ENCODE measurements at regions not wholly inside any gene's neighbourhood (a gene's known extent, or its start where the extent isn't known, plus 50 kb on each side); places are given as distances from the start of the nearest gene placed in this dataset.
"Not testable (repeated sequence)": the region's sequence is repeated elsewhere in the genome, so short reads cannot be mapped to it uniquely, and the experiment has no call there.

GRCh38 chr2:2899826-2900225, 477.8 kb downstream of the EIPR1 start:
- DNase-seq (ENCODE audit: extremely low spot score), result no peak
- CTCF ChIA-PET, result interaction anchor here (0.9 to 1.0 kb wide), 2 partner anchors 15 to 21 kb away, joined by 3 read pairs; no protein-coding TSS in a partner anchor
- TF ChIP-seq CTCF (IDR thresholded peaks at IDR 0.05; ENCODE audit: control extremely low read depth, extremely low read depth, low read depth, missing control alignments), result no peak
- POLR2A ChIA-PET, result no interaction called here

- ChIA-PET CTCF (no interaction called here), POLR2A (no interaction called here)
- no peak for TF ChIP-seq CTCF (IDR thresholded peaks at IDR 0.05; ENCODE audit: control extremely low read depth, extremely low read depth, low read depth, missing control alignments)
- no peak for DNase-seq (ENCODE audit: extremely low spot score)
Measured at GRCh38 chr2:2898744-2899143, 478.9 kb downstream of the EIPR1 start.

GRCh38 chr2:2896643-2897042, 481.0 kb downstream of the EIPR1 start:
- POLR2A ChIA-PET, result no interaction called here
- DNase-seq (ENCODE audit: extremely low spot score), result no peak
- no peak for TF ChIP-seq CTCF (IDR thresholded peaks at IDR 0.05; ENCODE audit: control extremely low read depth, extremely low read depth, low read depth, missing control alignments)
- CTCF ChIA-PET, result interaction anchor here (1.0 kb wide), 1 partner anchor 18 kb away, joined by 3 read pairs; no protein-coding TSS in a partner anchor

- POLR2A ChIA-PET, result no interaction called here
- CTCF ChIA-PET, result no interaction called here
- TF ChIP-seq CTCF (IDR thresholded peaks at IDR 0.05; ENCODE audit: control extremely low read depth, extremely low read depth, low read depth, missing control alignments), result no peak
- DNase-seq (ENCODE audit: extremely low spot score), result no peak
Measured at GRCh38 chr2:2896011-2896410, 481.6 kb downstream of the EIPR1 start.

GRCh38 chr2:2894011-2894410, 483.6 kb downstream of the EIPR1 start:
- DNase-seq (ENCODE audit: extremely low spot score); POLR2A ChIA-PET: not testable (repeated sequence)
- CTCF ChIA-PET, result interaction anchor here (1.0 kb wide), 1 partner anchor 15 kb away, joined by 3 read pairs; no protein-coding TSS in a partner anchor

GRCh38 chr2:2892892-2893291, 484.7 kb downstream of the EIPR1 start:
- ChIA-PET CTCF (interaction anchor here (1.2 kb wide), 1 partner anchor 11 kb away, joined by 3 read pairs; no protein-coding TSS in a partner anchor), POLR2A (no interaction called here)
- no peak for DNase-seq (ENCODE audit: extremely low spot score)
- no peak for TF ChIP-seq CTCF (IDR thresholded peaks at IDR 0.05; ENCODE audit: control extremely low read depth, extremely low read depth, low read depth, missing control alignments)

GRCh38 chr2:2892378-2892777, 485.2 kb downstream of the EIPR1 start:
- CTCF ChIA-PET, result interaction anchor here (1.2 kb wide), 1 partner anchor 11 kb away, joined by 3 read pairs; no protein-coding TSS in a partner anchor
- no peak for TF ChIP-seq CTCF (IDR thresholded peaks at IDR 0.05; ENCODE audit: control extremely low read depth, extremely low read depth, low read depth, missing control alignments)
- POLR2A ChIA-PET, result no interaction called here
- no peak for DNase-seq (ENCODE audit: extremely low spot score)
